HG03139 (cell line): ENCODE measurements at regions not wholly inside any gene's neighbourhood (a gene's known extent, or its start where the extent isn't known, plus 50 kb on each side); places are given as distances from the start of the nearest gene placed in this dataset.
A peak's percentile ranks its signal among the peaks of the same experiment; 100 is the strongest.
"Not testable (repeated sequence)": the region's sequence is repeated elsewhere in the genome, so short reads cannot be mapped to it uniquely, and the experiment has no call there.

ENCODE experiments used
- ATAC-seq: cut with Tn5 transposase; IDR thresholded peaks from one replicate; pipeline ENCODE4 v1.9.1; 2021; ENCODE audit not compliant: unreplicated experiment

GRCh38 chr7:112982441-112983063 lies 104.1 kb downstream of the GPR85 start:
- ATAC-seq = peak; percentile 74

DNA sequence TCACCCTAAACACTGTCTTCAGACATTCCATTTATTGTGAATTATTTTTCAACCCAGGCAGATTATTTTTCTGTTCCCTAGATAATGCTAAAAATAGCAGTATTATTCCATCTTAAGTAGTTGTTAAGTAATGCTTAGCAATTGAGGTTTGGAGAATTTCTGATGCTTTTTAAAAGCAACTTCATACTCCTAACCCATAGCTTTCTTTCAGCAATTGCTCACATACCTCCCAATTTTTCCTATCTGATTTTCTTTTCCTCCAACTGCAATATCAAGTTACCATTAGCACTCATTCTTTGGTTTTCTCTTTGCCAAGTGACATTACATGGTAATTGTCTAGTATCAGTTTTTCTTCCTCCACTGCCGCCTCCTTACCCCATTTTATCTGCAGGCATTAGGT lies 104.7 kb downstream of the GPR85 start:
- ATAC-seq = peak; percentile 17

GRCh38 chr7:112979055-112979454 lies 107.6 kb downstream of the GPR85 start:
- ATAC-seq = not testable (repeated sequence)

GRCh38 chr7:112977244-112977955 lies 109.2 kb downstream of the GPR85 start:
- not testable (repeated sequence) for ATAC-seq

- peak; percentile 83 for ATAC-seq
Measured at GRCh38 chr7:112970771-112971170, 115.9 kb downstream of the GPR85 start.

GRCh38 chr7:112969946-112970345 lies 116.7 kb downstream of the GPR85 start:
- ATAC-seq = no peak

DNA sequence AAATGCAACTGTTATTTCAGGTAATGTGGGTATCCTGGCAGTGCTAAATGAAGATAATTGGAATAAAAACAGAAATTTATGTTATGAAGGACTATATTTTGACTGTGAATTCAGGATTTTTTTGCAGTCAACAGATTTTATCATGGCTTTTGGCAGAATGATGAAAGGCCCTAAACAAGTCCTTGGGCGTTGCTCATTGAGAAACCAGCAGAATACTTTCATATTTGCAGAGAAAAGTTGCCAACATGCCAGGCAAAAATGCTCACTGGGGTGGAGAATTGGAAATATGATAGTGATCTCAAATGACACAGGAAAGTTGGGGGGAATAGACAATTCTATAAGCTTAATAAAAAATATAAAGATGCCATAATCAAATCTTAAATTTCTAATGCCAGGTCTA lies 121.1 kb downstream of the GPR85 start:
- no peak for ATAC-seq

- no peak for ATAC-seq
Measured at GRCh38 chr7:112963634-112964033, 123.0 kb downstream of the GPR85 start.

- no peak for ATAC-seq
Measured at GRCh38 chr7:112962815-112963214, 123.8 kb downstream of the GPR85 start.

DNA sequence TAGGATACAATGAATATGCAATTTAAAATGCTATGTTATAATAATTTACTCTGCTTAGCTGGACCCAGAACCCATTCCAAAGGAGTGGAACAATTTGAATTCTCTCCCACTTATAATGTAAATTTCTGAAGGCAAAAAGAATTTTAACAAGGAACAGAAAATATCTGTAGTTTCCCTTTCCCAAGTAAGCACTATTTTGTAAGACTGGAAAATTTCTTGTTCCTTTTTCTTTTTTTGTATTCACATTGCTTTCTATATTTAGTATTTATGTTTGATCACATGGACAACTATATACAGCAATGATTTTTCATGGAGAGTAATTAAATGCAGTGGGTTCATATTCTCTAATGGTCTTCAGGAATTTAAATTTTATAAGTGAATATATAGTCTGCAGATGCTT lies 127.4 kb downstream of the GPR85 start:
- no peak for ATAC-seq

DNA sequence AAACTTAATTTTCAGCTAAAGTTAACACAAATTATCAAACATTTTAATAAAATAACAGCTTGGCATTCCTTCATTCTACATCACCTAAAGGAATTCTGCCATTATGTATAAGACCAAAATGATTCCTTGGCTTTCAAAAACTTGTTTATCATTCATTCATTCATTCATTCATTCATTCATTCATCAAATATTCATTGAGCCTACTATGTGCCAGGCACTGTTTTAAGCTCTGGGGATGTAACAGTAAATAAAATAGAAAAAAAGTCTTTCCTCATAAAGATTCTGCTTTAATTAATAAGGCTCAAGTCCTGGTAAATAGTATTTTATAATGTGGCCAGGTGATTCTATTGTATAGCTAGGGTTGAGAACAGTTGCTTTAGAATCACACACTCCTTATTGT lies 127.9 kb downstream of the GPR85 start:
- no peak for ATAC-seq

DNA sequence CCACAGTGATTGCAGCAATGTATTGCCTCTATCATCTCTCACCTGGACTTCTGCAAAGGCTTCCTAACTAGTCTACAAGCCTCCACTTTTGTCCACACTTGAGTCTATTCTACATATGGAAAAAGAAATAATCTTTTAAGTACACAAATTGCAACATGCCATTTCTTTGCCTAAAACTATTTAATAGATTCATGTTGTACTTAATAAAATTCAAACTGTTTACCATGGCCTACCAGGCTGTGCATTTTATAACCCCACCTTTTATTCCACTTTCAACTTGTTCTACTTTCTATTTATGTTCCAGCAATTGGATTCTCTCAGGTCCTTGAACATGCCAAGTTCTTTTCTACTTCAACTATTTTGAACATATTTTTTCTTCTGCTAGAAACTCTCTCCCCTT lies 128.7 kb downstream of the GPR85 start:
- no peak for ATAC-seq

GRCh38 chr7:112953031-112953430 lies 133.6 kb downstream of the GPR85 start:
- not testable (repeated sequence) for ATAC-seq

DNA sequence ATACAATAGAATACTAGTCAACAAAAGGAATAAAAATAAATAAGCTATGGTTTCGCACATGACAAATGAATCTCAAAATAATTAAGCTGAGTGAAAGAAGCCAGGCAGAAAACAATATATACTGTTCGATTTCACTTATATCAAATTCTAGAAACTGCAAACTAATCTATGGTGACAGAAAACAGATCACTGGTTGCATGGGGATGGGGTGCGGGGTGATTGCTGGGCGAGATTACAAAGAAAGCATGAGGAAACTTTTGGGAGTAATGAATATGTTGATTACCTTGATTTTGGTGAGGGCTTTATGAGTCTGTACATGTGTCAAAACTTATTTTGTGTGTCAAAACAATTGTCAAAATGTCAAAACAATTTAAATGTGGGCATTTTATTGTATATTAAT lies 135.6 kb downstream of the GPR85 start:
- no peak for ATAC-seq

GRCh38 chr7:112949682-112950081 lies 136.9 kb downstream of the GPR85 start:
- not testable (repeated sequence) for ATAC-seq

DNA sequence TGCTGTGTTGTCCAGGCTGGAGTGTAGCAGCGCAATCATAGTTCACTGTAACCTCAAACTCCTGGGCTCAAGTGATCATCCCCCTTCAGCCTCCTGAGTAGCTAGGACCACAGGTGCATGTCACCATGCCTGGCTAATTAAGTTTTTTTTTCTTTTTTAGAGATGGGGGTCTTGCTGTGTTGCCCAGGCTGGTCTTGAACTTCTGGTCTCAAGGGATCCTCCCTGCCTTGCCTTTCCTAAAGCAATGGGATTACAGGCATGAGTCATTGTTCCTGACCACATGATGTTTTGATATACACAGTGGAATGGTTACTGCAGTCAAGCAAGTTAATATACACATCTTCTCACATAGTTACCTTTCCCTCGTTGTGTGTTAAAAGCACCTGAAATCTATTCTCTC lies 140.3 kb downstream of the GPR85 start:
- ATAC-seq = no peak

DNA sequence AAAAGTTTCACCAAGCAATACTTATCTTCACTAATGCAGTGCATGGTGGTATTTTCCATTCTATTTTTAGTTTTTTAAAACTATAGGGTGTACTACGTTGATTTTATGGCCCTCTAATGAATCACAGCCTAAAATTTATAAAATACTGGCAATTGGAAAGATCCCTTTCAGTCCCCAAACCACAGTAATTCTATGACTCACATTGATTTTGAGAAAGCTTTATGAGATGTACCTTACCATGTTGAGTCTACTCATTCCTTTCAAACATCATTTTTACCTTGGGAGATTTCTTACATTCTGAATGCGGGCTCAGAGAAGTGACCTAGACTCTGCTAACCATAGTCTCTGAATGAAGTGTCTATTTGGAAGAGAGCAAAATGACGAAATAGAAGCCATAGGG lies 141.6 kb downstream of the GPR85 start:
- no peak for ATAC-seq

GRCh38 chr7:112942981-112943380 lies 143.6 kb downstream of the GPR85 start:
- no peak for ATAC-seq

GRCh38 chr7:112942125-112942524 lies 144.5 kb downstream of the GPR85 start:
- not testable (repeated sequence) for ATAC-seq

GRCh38 chr7:112940314-112940732 lies 146.3 kb downstream of the GPR85 start:
- ATAC-seq = peak; percentile 29

GRCh38 chr7:112939574-112940313 lies 146.9 kb downstream of the GPR85 start:
- ATAC-seq = peak; percentile 97
